Liver (tissue), 8 donors: ENCODE measurements at regions not wholly inside any gene's neighbourhood (a gene's known extent, or its start where the extent isn't known, plus 50 kb on each side); places are given as distances from the start of the nearest gene placed in this dataset.
"Not testable (repeated sequence)": the region's sequence is repeated elsewhere in the genome, so short reads cannot be mapped to it uniquely, and the experiment has no call there.

Experiments
- DNase-seq: peaks from one replicate; pipeline ENCODE4 v3.0.0-alpha.2; 2017; ENCODE audit warnings: low spot score
- H3K27ac ChIP-seq, 2 donors: one replicate each; pipeline ENCODE4 v1.7.0; 2013; ENCODE audit warnings: inconsistent platforms in 2 of 2, low read length in 2 of 2, control low read depth in 1 of 2, low read depth in 1 of 2, mild to moderate bottlenecking in 1 of 2
- H3K27me3 ChIP-seq, 4 donors: one replicate each; pipeline versions ENCODE4 v1.6.1 to v1.7.0; 2013; ENCODE audit warnings: low read length in 3 of 4, inconsistent platforms in 1 of 4, mild to moderate bottlenecking in 1 of 4, moderate library complexity in 1 of 4; ENCODE audit not compliant: control insufficient read depth in 4 of 4, insufficient read depth in 4 of 4
- H3K36me3 ChIP-seq, 4 donors: one replicate each; pipeline versions ENCODE4 v1.6.1 to v1.7.0; 2013; ENCODE audit warnings: low read length in 3 of 4, mild to moderate bottlenecking in 3 of 4, low read depth in 1 of 4, moderate library complexity in 1 of 4; ENCODE audit not compliant: control insufficient read depth in 4 of 4, insufficient read depth in 3 of 4
- H3K4me1 ChIP-seq, 4 donors: one replicate each; pipeline versions ENCODE4 v1.6.1 to v1.7.0; 2013; ENCODE audit warnings: low read length in 3 of 4, mild to moderate bottlenecking in 3 of 4, moderate library complexity in 1 of 4; ENCODE audit not compliant: control insufficient read depth in 4 of 4, insufficient read depth in 4 of 4
- H3K4me3 ChIP-seq, 3 donors: one replicate each; pipeline versions ENCODE4 v1.6.1 to v1.7.0; 2013; ENCODE audit warnings: low read length in 3 of 3, control low read depth in 1 of 3, low read depth in 1 of 3, mild to moderate bottlenecking in 1 of 3
- H3K9ac ChIP-seq, 2 donors: one replicate each; pipeline ENCODE4 v1.7.0; 2013; ENCODE audit warnings: low read length in 2 of 2, mild to moderate bottlenecking in 2 of 2, moderate library complexity in 2 of 2, control low read depth in 1 of 2, low read depth in 1 of 2
- H3K9me3 ChIP-seq, 4 donors: one replicate each; pipeline versions ENCODE4 v1.6.1 to v1.7.0; 2013; ENCODE audit warnings: low read length in 3 of 4; ENCODE audit not compliant: control insufficient read depth in 4 of 4
- ATF3 ChIP-seq: IDR thresholded peaks from 2 replicates; pipeline ENCODE4 v1.6.1; 2016; ENCODE audit warnings: antibody characterized with exemption
- CTCF ChIP-seq: fragments of 150-350 bp; IDR thresholded peaks from 2 replicates; pipeline ENCODE4 v1.5.1; 2017; ENCODE audit warnings: improper control_type of control experiment, low read depth, low read length; ENCODE audit not compliant: missing input control
- EGR1 ChIP-seq, 2 donors: IDR thresholded peaks; 2 replicates each; pipeline ENCODE4 v1.6.1; 2016 to 2018; ENCODE audit warnings: antibody characterized with exemption in 2 of 2, low read depth in 2 of 2
- FOXA1 ChIP-seq: IDR thresholded peaks from 2 replicates; pipeline ENCODE4 v1.6.1; 2016; ENCODE audit warnings: antibody characterized with exemption
- FOXA2 ChIP-seq: IDR thresholded peaks from 2 replicates; pipeline ENCODE4 v1.6.1; 2016; ENCODE audit warnings: antibody characterized with exemption
- GABPA ChIP-seq, 2 donors: IDR thresholded peaks in 1 of 2; conservative IDR thresholded peaks in 1 of 2; 2 replicates each; pipeline ENCODE4 v1.6.1; 2016; ENCODE audit warnings: antibody characterized with exemption in 2 of 2, mild to moderate bottlenecking in 1 of 2, moderate library complexity in 1 of 2
- HNF4A ChIP-seq, 2 donors: conservative IDR thresholded peaks; 2 replicates each; pipeline ENCODE4 v1.6.1; 2016; ENCODE audit warnings: antibody characterized with exemption in 2 of 2, mild to moderate bottlenecking in 2 of 2
- HNF4G ChIP-seq: IDR thresholded peaks from 2 replicates; pipeline ENCODE4 v1.6.1; 2016; ENCODE audit warnings: antibody characterized with exemption
- JUND ChIP-seq, 2 donors: IDR thresholded peaks; 2 replicates each; pipeline ENCODE4 v1.6.1; 2016; ENCODE audit warnings: antibody characterized with exemption in 2 of 2
- MAX ChIP-seq: IDR thresholded peaks from 2 replicates; pipeline ENCODE4 v1.6.1; 2016; ENCODE audit warnings: antibody characterized with exemption
- NR2F2 ChIP-seq: IDR thresholded peaks from 2 replicates; pipeline ENCODE4 v1.6.1; 2016; ENCODE audit warnings: antibody characterized with exemption
- RAD21 ChIP-seq, 2 donors: IDR thresholded peaks; 2 replicates each; pipeline ENCODE4 v1.6.1; 2016; ENCODE audit warnings: antibody characterized with exemption in 2 of 2, mild to moderate bottlenecking in 2 of 2
- REST ChIP-seq: IDR thresholded peaks from 2 replicates; pipeline ENCODE4 v1.6.1; 2016; ENCODE audit warnings: antibody characterized with exemption, mild to moderate bottlenecking
- RXRA ChIP-seq, 2 donors: IDR thresholded peaks; 2 replicates each; pipeline ENCODE4 v1.6.1; 2017 to 2018; ENCODE audit warnings: antibody characterized with exemption in 2 of 2, mild to moderate bottlenecking in 1 of 2
- SP1 ChIP-seq: IDR thresholded peaks from 2 replicates; pipeline ENCODE4 v1.6.1; 2018; ENCODE audit warnings: antibody characterized with exemption, mild to moderate bottlenecking
- TAF1 ChIP-seq: conservative IDR thresholded peaks from 2 replicates; pipeline ENCODE4 v1.6.1; 2016; ENCODE audit warnings: antibody characterized with exemption, mild to moderate bottlenecking
- YY1 ChIP-seq: IDR thresholded peaks from 2 replicates; pipeline ENCODE4 v1.6.1; 2016; ENCODE audit warnings: antibody characterized with exemption, mild to moderate bottlenecking
- ZBTB33 ChIP-seq: IDR thresholded peaks from 2 replicates; pipeline ENCODE4 v1.6.1; 2016; ENCODE audit warnings: antibody characterized with exemption
- WGBS: extraction: QIAGEN DNeasy Blood & Tissue Kit; methylation state at CpG from one replicate; pipeline ENCODE4 v1.1.7; 2013; 5-methylcytosine and 5-hydroxymethylcytosine counted together
- donor health status: healthy.
- donor health status: healthy.
- donor health status: healthy.
- donor health status: healthy.
- donor health status: healthy.

GRCh38 chr7:91504919-91505318 lies 240.7 kb downstream of the FZD1 start:
- no peak for TF ChIP-seq FOXA1
- no peak for TF ChIP-seq JUND (IDR thresholded peaks at IDR 0.05)
- no peak for TF ChIP-seq MAX
- no peak for TF ChIP-seq GABPA (IDR thresholded peaks at IDR 0.05 in 1 of 2, conservative IDR thresholded peaks at IDR 0.05 in 1 of 2)
- no peak for TF ChIP-seq ATF3
- TF ChIP-seq CTCF = no peak
- TF ChIP-seq RAD21 (IDR thresholded peaks at IDR 0.05) = no peak
- no peak for TF ChIP-seq YY1
- TF ChIP-seq FOXA2 = no peak
- TF ChIP-seq ZBTB33 = no peak
- no peak for TF ChIP-seq TAF1
- TF ChIP-seq NR2F2 = no peak
- TF ChIP-seq EGR1 (IDR thresholded peaks at IDR 0.05; ENCODE audit: low read depth in 2 of 2) = no peak
- TF ChIP-seq RXRA (IDR thresholded peaks at IDR 0.05) = no peak
- TF ChIP-seq HNF4A (conservative IDR thresholded peaks at IDR 0.05) = no peak
- no peak for TF ChIP-seq REST
- no peak for TF ChIP-seq SP1
- TF ChIP-seq HNF4G = no peak
- Histone ChIP-seq H3K4me3 (no peak overlapping the region), H3K36me3 (no peaks in the 10 kb centered on the region), H3K4me1 (no peaks in the 10 kb centered on the region), H3K27ac (no peak overlapping the region), H3K9me3 (no peaks in the 10 kb centered on the region), H3K9ac (no peak overlapping the region), H3K27me3 (no peaks in the 10 kb centered on the region)
- WGBS = 76% methylated on average over 2 of the region's 2 CpGs
- no peak for DNase-seq

GRCh38 chr7:91506966-91507365 lies 242.7 kb downstream of the FZD1 start:
- DNase-seq, H3K4me3 ChIP-seq, H3K27me3 ChIP-seq, H3K36me3 ChIP-seq, H3K9me3 ChIP-seq, H3K27ac ChIP-seq, H3K9ac ChIP-seq, H3K4me1 ChIP-seq: not testable (repeated sequence)
- WGBS = 72% methylated on average over 10 of the region's 10 CpGs

- H3K4me1 ChIP-seq, H3K36me3 ChIP-seq, H3K9me3 ChIP-seq, H3K9ac ChIP-seq, H3K27me3 ChIP-seq, DNase-seq, H3K4me3 ChIP-seq, H3K27ac ChIP-seq: not testable (repeated sequence)
- WGBS = 76% methylated on average over 1 of the region's 1 CpG
Observed at GRCh38 chr7:91511861-91512260, 247.6 kb downstream of the FZD1 start.
